Left kidney (tissue), 1 donor: ENCODE measurements at regions not wholly inside any gene's neighbourhood (a gene's known extent, or its start where the extent isn't known, plus 50 kb on each side); places are given as distances from the start of the nearest gene placed in this dataset.
"Not testable (repeated sequence)": the region's sequence is repeated elsewhere in the genome, so short reads cannot be mapped to it uniquely, and the experiment has no call there.

Experiments used
- DNase-seq: peaks from one replicate; pipeline ENCODE4 v3.0.0-alpha.2; 2013

- DNase-seq: no peak
These were observed 401.5 kb upstream of the PIK3R1 start for GRCh38 chr5:67813877-67814539.

DNA sequence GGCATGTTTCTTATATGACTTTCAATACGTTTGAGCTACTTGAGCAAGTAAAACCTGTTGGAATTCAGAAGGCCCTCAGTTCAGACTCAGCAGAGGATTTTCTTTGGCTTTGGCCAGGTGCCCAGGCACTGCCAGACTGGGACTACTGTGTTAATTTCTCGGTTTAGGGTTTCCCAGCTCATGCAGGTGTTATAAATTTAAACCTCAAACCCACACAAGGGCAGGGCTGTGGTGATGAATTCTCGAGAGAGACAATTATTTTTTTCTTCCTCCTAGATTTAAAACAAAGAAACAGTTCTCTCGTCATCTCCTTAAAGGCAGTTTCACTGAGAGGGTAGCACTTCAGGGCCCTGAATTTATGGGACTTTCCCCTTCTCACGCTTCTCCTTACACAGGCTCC, 406.0 kb upstream of the PIK3R1 start:
- peak; percentile 31 for DNase-seq

GRCh38 chr5:67808340-67808739, 407.2 kb upstream of the PIK3R1 start:
- no peak for DNase-seq

- DNase-seq: no peak
These were observed 408.1 kb upstream of the PIK3R1 start for GRCh38 chr5:67807439-67807888.

GRCh38 chr5:67806654-67807438, 408.7 kb upstream of the PIK3R1 start:
- no peak for DNase-seq

DNA sequence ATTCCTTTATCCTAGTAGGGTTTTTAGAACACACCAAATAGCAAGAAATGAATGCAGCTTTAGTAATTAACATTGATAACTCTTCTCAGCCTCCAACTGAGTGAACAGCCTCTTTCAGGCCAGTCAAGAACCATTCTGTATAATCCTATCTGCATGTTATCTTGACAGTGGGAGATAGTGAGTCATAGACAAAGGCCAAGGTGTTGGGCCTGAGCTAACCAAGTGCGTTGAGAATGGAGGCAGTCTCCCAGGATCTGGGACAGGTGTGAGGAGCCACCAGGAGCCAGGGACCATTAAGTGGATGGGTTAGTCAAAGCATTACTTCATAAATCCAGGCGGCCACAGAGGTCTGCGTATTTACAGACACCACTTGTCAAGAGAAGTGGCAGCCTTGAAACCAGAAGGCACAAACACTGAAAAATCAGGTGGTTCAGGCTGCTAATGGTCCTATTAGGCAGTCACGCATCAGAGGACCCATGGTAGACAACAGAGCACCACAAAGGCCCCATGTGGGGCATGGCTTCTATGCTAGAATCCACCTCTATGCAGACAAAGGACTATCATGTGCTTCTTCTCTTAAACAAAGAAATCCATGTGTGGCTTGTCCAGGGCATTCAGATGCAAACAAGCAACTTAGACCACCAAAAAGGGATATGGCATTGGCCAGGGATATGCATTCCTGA, 409.7 kb upstream of the PIK3R1 start:
- DNase-seq: no peak

DNA sequence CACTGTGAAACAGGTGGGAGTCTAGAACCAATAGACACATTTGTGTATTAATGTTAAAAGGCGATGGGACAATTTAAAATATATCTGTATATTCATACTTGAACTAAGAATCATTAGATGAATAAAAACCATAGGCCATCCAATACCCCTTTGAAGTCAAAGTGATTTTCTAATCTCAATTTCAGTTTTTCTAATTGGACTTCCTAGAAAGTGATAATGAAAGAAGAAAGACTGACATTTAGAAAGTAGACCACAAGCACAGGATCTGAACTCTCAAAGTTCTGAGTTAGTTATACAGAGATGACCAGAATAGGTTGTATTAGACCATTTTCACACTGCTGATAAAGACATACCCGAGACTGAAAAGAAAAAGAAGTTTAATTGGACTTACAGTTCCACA, 412.8 kb upstream of the PIK3R1 start:
- DNase-seq: no peak

- no peak for DNase-seq
These were observed 415.8 kb upstream of the PIK3R1 start for GRCh38 chr5:67799732-67800234.

DNA sequence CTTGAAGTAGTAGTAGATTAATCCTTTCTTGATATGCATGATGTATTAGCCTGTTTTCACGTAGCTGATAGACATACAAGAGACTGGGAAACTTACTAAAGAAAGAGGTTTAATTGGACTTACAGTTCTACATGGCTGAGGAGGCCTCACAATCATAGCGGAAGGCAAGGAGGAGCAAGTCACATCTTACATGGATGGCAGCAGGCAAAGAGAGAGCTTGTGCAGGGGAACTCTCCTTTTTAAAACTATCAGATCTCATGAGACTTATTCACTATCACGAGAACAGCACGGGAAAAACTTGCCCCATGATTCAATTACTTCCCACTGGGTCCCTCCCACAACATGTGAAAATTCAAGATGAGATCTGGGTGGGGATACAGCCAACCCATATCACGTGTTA, 417.1 kb upstream of the PIK3R1 start:
- not testable (repeated sequence) for DNase-seq

DNA sequence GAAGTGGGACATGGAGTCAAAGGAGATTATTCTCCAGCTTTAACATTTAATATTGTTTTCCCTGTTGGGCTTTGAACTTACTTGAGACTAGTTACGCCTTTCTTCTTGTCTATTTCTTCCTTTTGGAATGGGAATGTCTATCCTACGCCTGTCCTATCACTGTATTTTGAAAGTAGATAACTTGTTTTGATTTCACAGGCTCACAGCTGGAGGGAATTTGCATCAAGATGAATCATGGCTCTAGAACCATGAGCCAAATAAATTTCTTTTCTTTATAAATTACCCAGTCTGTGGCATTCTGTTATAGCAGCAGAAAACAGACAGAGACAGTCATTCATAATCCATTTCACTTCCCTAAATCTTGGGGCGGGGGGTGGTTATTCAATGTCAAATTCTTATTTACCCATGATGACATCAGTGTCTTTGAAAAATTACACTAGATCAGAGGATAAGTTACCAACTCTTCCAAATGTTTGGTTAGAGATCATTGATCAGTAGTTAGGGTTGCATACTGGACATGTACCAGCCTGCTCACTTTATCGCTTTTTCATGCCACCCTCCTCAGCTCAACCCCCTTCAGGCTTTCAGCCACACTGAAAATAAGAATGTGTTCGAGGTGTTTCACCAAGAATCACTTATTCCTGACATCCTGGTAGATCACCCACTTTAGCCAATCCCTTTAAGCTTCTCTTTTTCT, 419.6 kb upstream of the PIK3R1 start:
- DNase-seq: no peak

DNA sequence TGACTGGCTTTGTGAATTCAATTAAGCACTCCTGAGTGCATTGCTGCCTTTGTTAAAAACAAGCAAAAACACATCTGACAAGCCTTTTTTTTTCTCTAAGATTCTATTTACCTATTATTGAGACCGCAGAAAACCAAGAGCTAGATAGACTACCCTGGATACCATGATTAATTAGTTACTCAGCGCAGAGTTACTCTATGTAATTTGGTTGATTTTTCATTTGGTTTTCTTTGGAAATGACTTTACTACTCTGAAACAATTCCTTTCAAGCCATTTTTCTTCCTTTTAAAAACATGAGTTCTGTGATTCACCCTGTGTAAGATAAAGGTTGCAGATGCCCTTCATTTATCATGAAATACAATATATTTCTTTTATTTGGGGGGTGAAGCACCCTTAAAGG, 421.6 kb upstream of the PIK3R1 start:
- DNase-seq: no peak

DNA sequence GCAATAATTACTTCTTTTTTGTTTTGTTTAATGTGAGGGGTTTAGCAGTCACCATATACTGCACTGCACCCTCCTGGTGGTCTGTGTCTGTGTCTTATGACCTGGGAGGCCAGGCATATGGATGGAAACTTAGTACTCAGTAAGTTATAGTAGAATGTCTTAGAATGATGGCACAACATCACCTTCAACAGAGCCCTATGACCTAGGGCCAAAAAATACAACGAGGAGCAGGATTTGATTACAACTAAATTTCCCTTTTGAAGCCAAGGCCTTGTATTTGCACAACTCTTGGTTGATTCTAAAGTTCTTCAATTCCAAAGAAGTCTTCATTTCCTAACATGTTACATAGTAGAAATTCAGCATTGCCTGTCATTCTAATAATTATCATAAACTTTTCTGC, 422.1 kb upstream of the PIK3R1 start:
- DNase-seq: no peak

DNA sequence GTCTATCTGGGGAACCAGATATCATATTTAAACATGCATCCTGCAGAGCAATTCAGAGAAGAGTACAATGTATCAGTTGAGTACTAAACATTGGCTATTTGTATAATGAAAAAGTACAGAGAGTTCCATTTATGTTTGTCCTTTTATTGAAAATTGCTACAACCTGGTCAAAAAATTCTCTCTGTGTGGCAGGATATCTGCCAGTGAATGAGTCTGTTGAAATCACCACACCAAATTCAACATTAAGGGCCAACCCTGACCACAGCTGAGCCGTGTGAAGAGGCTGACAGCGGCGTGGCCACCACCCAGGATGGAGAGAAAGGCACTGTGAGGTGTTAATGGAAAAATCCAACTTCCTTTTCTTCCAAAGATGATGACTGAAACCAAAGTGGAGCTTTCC, 422.7 kb upstream of the PIK3R1 start:
- no peak for DNase-seq

- no peak for DNase-seq
These were observed 425.2 kb upstream of the PIK3R1 start for GRCh38 chr5:67790390-67790789.

DNA sequence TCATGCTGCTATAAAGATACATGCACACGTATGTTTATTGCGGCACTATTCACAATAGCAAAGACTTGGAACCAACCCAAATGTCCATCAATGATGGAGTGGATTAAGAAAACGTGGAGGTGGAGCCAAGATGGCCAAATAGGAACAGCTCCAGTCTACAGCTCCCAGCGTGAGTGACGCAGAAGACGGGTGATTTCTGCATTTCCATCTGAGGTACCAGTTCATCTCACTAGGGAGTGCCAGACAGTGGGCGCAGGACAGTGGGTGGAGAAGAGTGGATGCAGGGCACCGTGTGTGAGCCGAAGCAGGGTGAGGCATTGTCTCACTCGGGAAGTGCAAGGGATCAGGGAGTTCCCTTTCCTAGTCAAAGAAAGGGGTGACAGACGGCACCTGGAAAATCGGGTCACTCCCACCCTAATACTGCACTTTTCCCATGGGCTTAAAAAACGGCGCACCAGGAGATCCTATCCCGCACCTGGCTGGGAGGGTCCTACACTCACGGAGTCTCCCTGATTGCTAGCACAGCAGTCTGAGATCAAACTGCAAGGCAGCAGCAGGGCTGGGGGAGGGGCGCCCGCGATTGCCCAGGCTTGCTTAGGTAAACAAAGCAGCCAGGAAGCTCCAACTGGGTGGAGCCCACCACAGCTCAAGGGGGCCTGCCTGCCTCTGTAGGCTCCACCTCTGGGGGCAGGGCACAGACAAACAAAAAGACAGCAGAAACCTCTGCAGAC, 435.5 kb upstream of the PIK3R1 start:
- not testable (repeated sequence) for DNase-seq

DNA sequence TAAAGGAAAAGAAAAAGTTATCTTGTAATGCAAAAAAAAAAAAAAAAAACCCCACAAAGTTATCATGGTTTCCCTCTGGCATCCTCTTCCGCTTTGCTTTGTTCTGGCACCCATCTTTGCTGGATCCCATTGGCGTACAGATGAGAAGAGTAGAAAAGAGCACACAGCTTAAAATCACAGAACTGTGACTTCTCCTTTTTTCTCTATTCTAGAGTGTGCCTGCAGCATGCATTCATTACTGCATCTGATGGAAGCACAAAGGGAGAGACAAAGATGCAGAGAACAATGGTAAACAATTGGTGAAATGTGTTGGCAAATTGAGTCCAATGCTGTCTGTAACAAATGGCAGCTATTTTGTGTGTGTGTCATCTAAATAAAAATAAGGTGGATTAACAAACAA, 440.8 kb upstream of the PIK3R1 start:
- DNase-seq: no peak

GRCh38 chr5:67774267-67774552, 441.3 kb upstream of the PIK3R1 start:
- DNase-seq: no peak

DNA sequence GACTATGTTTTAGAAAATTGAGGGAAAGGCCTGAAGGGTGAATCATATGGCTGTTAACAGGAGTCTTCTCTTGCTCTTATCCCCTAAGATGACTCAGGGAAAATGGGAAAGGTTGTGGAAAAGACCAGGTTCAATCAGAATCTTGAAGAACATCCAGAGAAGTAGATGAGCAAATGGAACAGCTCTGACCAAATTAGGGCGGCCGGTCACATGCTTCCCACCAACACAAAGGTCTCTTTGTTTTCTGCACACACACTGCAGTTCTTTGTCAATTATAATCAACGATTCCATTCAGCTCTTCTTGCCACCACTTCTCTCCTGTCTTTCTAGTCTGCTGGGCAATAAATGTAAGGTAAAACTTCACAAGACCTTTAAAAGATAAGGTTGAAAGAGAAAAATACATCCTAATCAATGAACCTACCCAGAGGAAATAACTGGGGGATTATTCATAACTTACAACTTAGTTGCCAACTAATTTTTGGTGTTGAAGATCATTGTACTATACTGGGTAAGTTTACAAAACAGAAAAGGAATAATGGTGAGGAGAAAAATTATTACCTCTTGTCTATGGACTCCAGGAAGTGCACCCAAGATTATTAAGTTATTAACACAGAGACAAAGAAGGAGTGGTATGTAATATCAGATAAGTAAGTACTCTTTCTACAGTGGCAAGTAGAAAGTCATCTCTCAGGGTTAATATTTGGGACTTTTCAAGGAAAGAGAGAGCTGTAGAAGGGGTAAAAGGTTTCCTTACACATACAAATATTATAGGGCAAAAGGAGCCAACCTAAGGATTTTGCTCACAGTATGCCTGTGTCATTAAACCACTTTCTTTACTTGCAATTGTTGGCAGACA, 441.9 kb upstream of the PIK3R1 start:
- no peak for DNase-seq

GRCh38 chr5:67771791-67772190, 443.8 kb upstream of the PIK3R1 start:
- DNase-seq: no peak

DNA sequence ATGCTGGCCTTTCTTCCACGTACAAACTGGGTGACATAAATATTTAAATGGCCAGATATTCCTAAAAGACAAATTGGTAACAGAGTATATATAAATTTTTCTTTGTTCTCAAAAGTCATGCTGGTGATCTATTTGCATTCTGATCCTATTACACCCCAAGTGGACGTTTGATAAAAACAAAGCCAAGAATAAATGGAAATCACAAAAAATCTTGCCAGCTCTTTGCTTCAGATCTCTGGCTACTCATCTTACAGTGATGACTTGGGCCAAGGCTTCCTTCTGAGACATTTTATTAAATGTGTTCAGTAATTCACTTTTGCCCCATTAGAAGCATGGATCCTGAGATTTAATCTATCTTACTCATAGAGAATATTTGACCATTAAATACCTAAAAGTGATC, 444.3 kb upstream of the PIK3R1 start:
- DNase-seq: no peak

DNA sequence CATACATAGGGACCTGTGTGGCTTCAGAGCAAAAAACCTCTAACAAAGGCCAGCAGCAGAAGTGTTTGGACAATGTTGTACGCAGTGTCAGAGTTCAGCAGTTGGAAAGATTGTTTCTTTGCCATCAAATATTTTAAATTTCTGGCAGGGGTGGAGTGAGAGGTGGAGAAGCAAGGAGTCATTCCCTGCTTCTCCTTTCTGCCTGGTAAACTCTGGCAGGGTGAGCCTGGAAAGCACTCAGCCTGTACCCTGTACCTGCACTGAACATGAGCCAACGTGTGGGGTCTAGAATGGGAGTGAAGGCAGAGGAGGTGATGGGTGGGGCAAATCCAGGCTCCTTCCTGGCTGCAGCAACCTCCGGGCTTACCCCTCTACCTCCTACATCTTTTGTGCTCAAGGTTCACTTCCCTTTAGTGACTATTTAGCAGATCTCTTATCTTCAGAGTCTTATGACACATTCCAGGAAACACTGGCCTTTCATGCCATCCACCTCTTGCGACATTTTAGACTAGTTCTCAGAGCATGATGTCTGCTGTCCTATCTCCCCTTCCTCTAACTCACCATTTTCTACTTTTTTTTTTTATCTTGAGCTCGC, 445.0 kb upstream of the PIK3R1 start:
- DNase-seq: no peak
